ENCODE measurements at regions not wholly inside any gene's neighbourhood (a gene's known extent, or its start where the extent isn't known, plus 50 kb on each side); places are given as distances from the start of the nearest gene placed in this dataset.

DNA sequence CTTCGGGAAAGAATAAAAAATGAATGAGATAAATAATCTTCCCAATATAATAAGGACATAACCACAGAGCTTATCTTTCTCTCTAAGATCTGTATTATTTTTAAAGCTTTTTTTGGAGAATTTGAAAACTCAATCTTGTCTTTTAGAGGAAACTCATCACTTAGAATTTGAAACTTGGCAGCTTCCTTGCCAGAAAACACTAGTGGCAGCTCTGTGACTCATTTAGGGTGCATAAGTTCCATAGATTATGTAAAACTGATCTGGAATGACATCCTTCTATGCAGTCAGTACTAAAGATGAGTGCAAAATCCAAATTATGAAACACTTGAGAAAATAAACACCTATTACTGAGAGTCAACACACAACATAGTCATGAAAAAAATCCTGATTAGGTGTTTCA is 848.0 kb downstream of the DACH1 start:
- no peak for DNase-seq (ENCODE audit: insufficient read length, low spot score, missing footprints)
- Histone ChIP-seq H3K4me1 (ENCODE audit: insufficient read depth, low read length) (no peaks in the 10 kb centered on the region), H4K20me1 (ENCODE audit: insufficient read depth, low read length) (no peaks in the 10 kb centered on the region), H3K79me2 (ENCODE audit: insufficient read depth, low read length) (no peaks in the 10 kb centered on the region), H3K27ac (ENCODE audit: low read depth, low read length) (no peak overlapping the region), H3K27me3 (ENCODE audit: insufficient read depth, low read length) (no peaks in the 10 kb centered on the region), H3K4me2 (ENCODE audit: insufficient read depth, low read length) (no peak overlapping the region), H3K4me3 (ENCODE audit: insufficient read depth, low read length) (no peak overlapping the region), H3K36me3 (ENCODE audit: insufficient read depth, low read length) (no peaks in the 10 kb centered on the region), H2AFZ (ENCODE audit: low read length) (no peak overlapping the region), H3K9me3 (ENCODE audit: low read depth, low read length) (no peaks in the 10 kb centered on the region)
- TF ChIP-seq CTCF (IDR thresholded peaks at IDR 0.05; ENCODE audit: extremely low read depth, low read depth, low read length): no peak

GRCh38 chr13:71018544-71018943 is 848.5 kb downstream of the DACH1 start:
- H3K4me2 ChIP-seq (ENCODE audit: insufficient read depth, low read length): no peak overlapping the region
- H4K20me1 ChIP-seq (ENCODE audit: insufficient read depth, low read length): no peaks in the 10 kb centered on the region
- no peaks in the 10 kb centered on the region for H3K9me3 ChIP-seq (ENCODE audit: low read depth, low read length)

GRCh38 chr13:71017607-71018006 is 849.4 kb downstream of the DACH1 start:
- Histone ChIP-seq H3K27me3 (ENCODE audit: insufficient read depth, low read length) (no peaks in the 10 kb centered on the region), H3K36me3 (ENCODE audit: insufficient read depth, low read length) (no peaks in the 10 kb centered on the region), H3K9me3 (ENCODE audit: low read depth, low read length) (no peaks in the 10 kb centered on the region), H3K27ac (ENCODE audit: low read depth, low read length) (no peak overlapping the region), H3K4me3 (ENCODE audit: insufficient read depth, low read length) (no peak overlapping the region), H3K79me2 (ENCODE audit: insufficient read depth, low read length) (no peaks in the 10 kb centered on the region), H2AFZ (ENCODE audit: low read length) (no peak overlapping the region), H4K20me1 (ENCODE audit: insufficient read depth, low read length) (no peaks in the 10 kb centered on the region), H3K4me1 (ENCODE audit: insufficient read depth, low read length) (no peaks in the 10 kb centered on the region), H3K4me2 (ENCODE audit: insufficient read depth, low read length) (no peak overlapping the region)
- TF ChIP-seq CTCF (IDR thresholded peaks at IDR 0.05; ENCODE audit: extremely low read depth, low read depth, low read length): no peak
- DNase-seq (ENCODE audit: insufficient read length, low spot score, missing footprints): no peak

More at GRCh38 chr13:71018544-71018943, 848.5 kb downstream of the DACH1 start:
- no peaks in the 10 kb centered on the region for H3K36me3 ChIP-seq (ENCODE audit: insufficient read depth, low read length)
- TF ChIP-seq CTCF (IDR thresholded peaks at IDR 0.05; ENCODE audit: extremely low read depth, low read depth, low read length): no peak
- H3K27me3 ChIP-seq (ENCODE audit: insufficient read depth, low read length): no peaks in the 10 kb centered on the region
- H2AFZ ChIP-seq (ENCODE audit: low read length): no peak overlapping the region
- no peak overlapping the region for H3K27ac ChIP-seq (ENCODE audit: low read depth, low read length)
- no peaks in the 10 kb centered on the region for H3K4me1 ChIP-seq (ENCODE audit: insufficient read depth, low read length)
- H3K4me3 ChIP-seq (ENCODE audit: insufficient read depth, low read length): no peak overlapping the region
- no peak for DNase-seq (ENCODE audit: insufficient read length, low spot score, missing footprints)
- H3K79me2 ChIP-seq (ENCODE audit: insufficient read depth, low read length): no peaks in the 10 kb centered on the region

- no peak for TF ChIP-seq CTCF (IDR thresholded peaks at IDR 0.05; ENCODE audit: extremely low read depth, low read depth, low read length)
- no peak overlapping the region for H2AFZ ChIP-seq (ENCODE audit: low read length)
Observed at GRCh38 chr13:71015516-71015915, 851.5 kb downstream of the DACH1 start.

More at GRCh38 chr13:71015516-71015915, 851.5 kb downstream of the DACH1 start:
- Histone ChIP-seq H3K27me3 (ENCODE audit: insufficient read depth, low read length) (no peaks in the 10 kb centered on the region), H3K9me3 (ENCODE audit: low read depth, low read length) (no peaks in the 10 kb centered on the region), H3K4me3 (ENCODE audit: insufficient read depth, low read length) (no peak overlapping the region), H3K4me2 (ENCODE audit: insufficient read depth, low read length) (no peak overlapping the region), H3K36me3 (ENCODE audit: insufficient read depth, low read length) (no peaks in the 10 kb centered on the region), H4K20me1 (ENCODE audit: insufficient read depth, low read length) (no peaks in the 10 kb centered on the region), H3K27ac (ENCODE audit: low read depth, low read length) (no peak overlapping the region), H3K4me1 (ENCODE audit: insufficient read depth, low read length) (no peaks in the 10 kb centered on the region), H3K79me2 (ENCODE audit: insufficient read depth, low read length) (no peaks in the 10 kb centered on the region)
- no peak for DNase-seq (ENCODE audit: insufficient read length, low spot score, missing footprints)

Measured in osteoblast (primary cell).